K562 (cell line): ENCODE measurements at regions not wholly inside any gene's neighbourhood (a gene's known extent, or its start where the extent isn't known, plus 50 kb on each side); places are given as distances from the start of the nearest gene placed in this dataset.

Experiments used
- ATAC-seq: fragments of 200-7000 bp; cut with Tn5 transposase; 3 replicates; pipeline ENCODE4 v1.9.1; 2020; ENCODE audit warnings: moderate library complexity
- BruUV-seq: library from RNA; stranded (reverse); fragments of 400-500 nt; replicated peaks from 2 replicates; lab custom pipeline; 2021; lab: Mats Ljungman, UMichigan
- CTCF ChIA-PET: fragments of 300-600 bp; formaldehyde crosslinking; extraction: SDS; loops from one replicate; lab custom pipeline; 2021; ENCODE audit warnings: low intra/inter-chr PET ratio; lab: Yijun Ruan, JAX
- POLR2A ChIA-PET: fragments of 300-600, 350-650 bp; sonication (Branson Sonifier 250); formaldehyde crosslinking; extraction: SDS; loops from one replicate; lab custom pipeline; 2021; ENCODE audit warnings: antibody characterized with exemption, inconsistent platforms; lab: Yijun Ruan, JAX
- DNase-seq, 4 experiments: peaks; one replicate each; pipeline versions ENCODE4 v3.0.0 to v3.0.0-alpha.2; 2011 to 2018; ENCODE audit warnings: low spot score in 3 of 4, mixed read lengths in 3 of 4; ENCODE audit errors: extremely low read depth in 1 of 4
- FAIRE-seq: peaks from 2 replicates; lab custom pipeline; 2011; peaks lifted over from hg19 to GRCh38; lab: Jason Lieb, UNC
- H2AFZ ChIP-seq: 2 replicates; pipeline ENCODE4 v1.6.0; 2011; ENCODE audit warnings: low read depth, low read length, control low read depth, inconsistent platforms
- H3K27ac ChIP-seq: fragments of 200-600 bp; 3 replicates; pipeline ENCODE4 v1.8.0; 2011; ENCODE audit warnings: low read depth, mild to moderate bottlenecking, control low read depth, inconsistent platforms, low read length, moderate library complexity, mixed read lengths; ENCODE audit errors: extremely low read depth
- H3K27me3 ChIP-seq, 2 experiments: fragments of 300-600 bp in 1 of 2; 2 replicates in 1 of 2; 3 replicates in 1 of 2; pipeline versions ENCODE4 v1.6.0 to v1.8.0; 2011; ENCODE audit warnings: inconsistent platforms in 2 of 2, low read length in 2 of 2, mild to moderate bottlenecking in 1 of 2, mixed read lengths in 1 of 2, moderate library complexity in 1 of 2; ENCODE audit not compliant: control insufficient read depth in 2 of 2, insufficient read depth in 2 of 2
- H3K36me3 ChIP-seq: fragments of 300-600 bp; 3 replicates; pipeline ENCODE4 v1.8.0; 2011; ENCODE audit warnings: mild to moderate bottlenecking, low read length, inconsistent platforms; ENCODE audit not compliant: control insufficient read depth, insufficient read depth
- H3K4me1 ChIP-seq, 2 experiments: fragments of 200-600 bp in 1 of 2; replicated peaks in 1 of 2; 2 replicates in 1 of 2; 3 replicates in 1 of 2; pipeline versions ENCODE4 v1.5.1 to v1.8.0; 2011; ENCODE audit warnings: inconsistent platforms in 2 of 2, low read length in 2 of 2, mild to moderate bottlenecking in 1 of 2, mixed read lengths in 1 of 2, moderate library complexity in 1 of 2; ENCODE audit not compliant: control insufficient read depth in 2 of 2, insufficient read depth in 2 of 2
- H3K4me2 ChIP-seq: 2 replicates; pipeline ENCODE4 v1.6.1; 2011; ENCODE audit warnings: low read length, control low read depth, inconsistent platforms, mixed read lengths; ENCODE audit not compliant: insufficient read depth
- H3K4me3 ChIP-seq: fragments of 200-600 bp; sonication (generic), shearing (Covaris generic); 2 replicates; pipeline ENCODE4 v1.5.1; 2016; ENCODE audit warnings: control low read depth, inconsistent platforms
- H3K79me2 ChIP-seq: fragments of 200-600 bp; 3 replicates; pipeline ENCODE4 v1.8.0; 2011; ENCODE audit warnings: low read length, inconsistent platforms; ENCODE audit not compliant: control insufficient read depth, insufficient read depth
- H3K9ac ChIP-seq, 2 experiments: 2 replicates each; pipeline versions ENCODE4 v1.6.0 to v1.6.1; 2011; ENCODE audit warnings: low read depth in 2 of 2, low read length in 2 of 2, control low read depth in 1 of 2, inconsistent platforms in 1 of 2, mild to moderate bottlenecking in 1 of 2, mixed read lengths in 1 of 2; ENCODE audit not compliant: insufficient read depth in 1 of 2
- H3K9me1 ChIP-seq: one replicate; pipeline ENCODE4 v1.6.0; 2011; ENCODE audit warnings: inconsistent platforms, mild to moderate bottlenecking, low read length, moderate library complexity; ENCODE audit not compliant: control insufficient read depth, insufficient read depth
- H3K9me3 ChIP-seq: replicated peaks from 2 replicates; pipeline ENCODE4 v1.5.1; 2011; ENCODE audit warnings: low read depth, low read length, inconsistent platforms; ENCODE audit not compliant: control insufficient read depth, insufficient read depth
- H4K20me1 ChIP-seq: replicated peaks from 2 replicates; pipeline ENCODE4 v1.6.1; 2011; ENCODE audit warnings: low read length, inconsistent platforms, mixed read lengths; ENCODE audit not compliant: control insufficient read depth, insufficient read depth
- BRCA1 ChIP-seq, 2 experiments: fragments of 450-650 bp in 1 of 2; sonication (generic) in 1 of 2; formaldehyde crosslinking in 1 of 2; IDR thresholded peaks; 2 replicates each; pipeline versions ENCODE4 v1.5.0 to v1.6.1; 2017 to 2020; ENCODE audit warnings: mild to moderate bottlenecking in 1 of 2, missing genetic modification reagents in 1 of 2
- CBX1 ChIP-seq: sonication (generic); IDR thresholded peaks from 2 replicates; pipeline ENCODE4 v1.6.1; 2016; ENCODE audit warnings: antibody characterized with exemption, low read depth, mild to moderate bottlenecking
- CREM ChIP-seq: IDR thresholded peaks from 2 replicates; pipeline ENCODE4 v1.6.1; 2014; ENCODE audit warnings: antibody characterized with exemption, low read depth
- JUNB ChIP-seq: fragments of 450-650 bp; formaldehyde crosslinking; conservative IDR thresholded peaks from 2 replicates; pipeline ENCODE4 v1.4.0; 2020; ENCODE audit warnings: mild to moderate bottlenecking
- MYBL2 ChIP-seq, 2 experiments: fragments of 450-650 bp in 1 of 2; sonication (generic) in 1 of 2; formaldehyde crosslinking in 1 of 2; IDR thresholded peaks; 2 replicates each; pipeline versions ENCODE4 v1.6.1 to v1.8.1; 2017 to 2022; ENCODE audit warnings: borderline replicate concordance in 1 of 2, inconsistent platforms in 1 of 2, low read depth in 1 of 2, mild to moderate bottlenecking in 1 of 2, missing genetic modification reagents in 1 of 2, moderate library complexity in 1 of 2
- NR1H2 ChIP-seq: sonication (generic); formaldehyde crosslinking; IDR thresholded peaks from 2 replicates; pipeline ENCODE4 v1.4.0; 2020; ENCODE audit warnings: mild to moderate bottlenecking, missing genetic modification reagents
- PTRF ChIP-seq: fragments of 450-650 bp; IDR thresholded peaks from 2 replicates; pipeline ENCODE4 v1.6.1; 2016; ENCODE audit warnings: mild to moderate bottlenecking, missing genetic modification characterization, missing compliant biosample characterization
- SMARCC2 ChIP-seq: fragments of 450-650 bp; IDR thresholded peaks from 2 replicates; pipeline ENCODE4 v1.6.1; 2017; ENCODE audit warnings: antibody characterized with exemption, moderate library complexity, mild to moderate bottlenecking, low read depth
- TRIM28 ChIP-seq: fragments of 450-650 bp; IDR thresholded peaks from 2 replicates; pipeline ENCODE4 v1.6.1; 2017
- XRCC4 ChIP-seq: IDR thresholded peaks from one replicate; pipeline ENCODE4 v1.6.1; 2011; ENCODE audit not compliant: insufficient read depth, insufficient read length; ENCODE audit errors: extremely low read depth
- WGBS: fragments of 100-300 bp; shearing (Covaris generic); methylation state at CpG from one replicate; pipeline ENCODE4 v1.1.6; 2016; ENCODE audit warnings: low coverage, mixed read lengths; ENCODE audit not compliant: insufficient coverage; ENCODE audit errors: missing lambda C conversion rate; 5-methylcytosine and 5-hydroxymethylcytosine counted together
- in situ Hi-C: fragments of 300-500 bp; cut with MboI; formaldehyde crosslinking; loops from 4 replicates; pipeline ENCODE4 v1.15.0; 2018; ENCODE audit warnings: inconsistent platforms, mixed read lengths
- intact Hi-C: fragments of 100-400 bp; cut with micrococcal nuclease; formaldehyde crosslinking; loops from 2 replicates; pipeline ENCODE4 v1.14.2; 2022
- TF ChIP-seq, protein P1 (sequence below): fragments of 450-650 bp; conservative IDR thresholded peaks from 2 replicates; pipeline ENCODE4 v1.6.1; 2016; ENCODE audit warnings: missing genetic modification characterization, low read depth, mild to moderate bottlenecking, missing compliant biosample characterization, moderate library complexity

GRCh38 chr15:37814847-37815515, 119.5 kb upstream of the TMCO5A start:
- no peaks in the 10 kb centered on the region for H4K20me1 ChIP-seq
- no TSS peak for BruUV-seq
- CTCF ChIA-PET = no interaction called here

More at GRCh38 chr15:37814847-37815515, 119.5 kb upstream of the TMCO5A start:
- TF ChIP-seq XRCC4 = no peak
- TF ChIP-seq CBX1 = no peak
- TF ChIP-seq PTRF (tag) = no peak
- TF ChIP-seq NR1H2 (CRISPR knock-in tag) = no peak
- no peak for TF ChIP-seq TRIM28
- no peak for TF ChIP-seq CREM
- no peak for TF ChIP-seq MYBL2 (IDR thresholded peaks at IDR 0.05; ENCODE audit: low read depth)
- no peak for TF ChIP-seq MYBL2 (CRISPR knock-in tag; IDR thresholded peaks at IDR 0.05; ENCODE audit: borderline replicate concordance)
- no peak for TF ChIP-seq JUNB (CRISPR knock-in tag)
- no peak for TF ChIP-seq SMARCC2
- TF ChIP-seq BRCA1 (IDR thresholded peaks at IDR 0.05) = no peak
- TF ChIP-seq BRCA1 (CRISPR knock-in tag; IDR thresholded peaks at IDR 0.05) = no peak
- TF ChIP-seq, protein P1, sequence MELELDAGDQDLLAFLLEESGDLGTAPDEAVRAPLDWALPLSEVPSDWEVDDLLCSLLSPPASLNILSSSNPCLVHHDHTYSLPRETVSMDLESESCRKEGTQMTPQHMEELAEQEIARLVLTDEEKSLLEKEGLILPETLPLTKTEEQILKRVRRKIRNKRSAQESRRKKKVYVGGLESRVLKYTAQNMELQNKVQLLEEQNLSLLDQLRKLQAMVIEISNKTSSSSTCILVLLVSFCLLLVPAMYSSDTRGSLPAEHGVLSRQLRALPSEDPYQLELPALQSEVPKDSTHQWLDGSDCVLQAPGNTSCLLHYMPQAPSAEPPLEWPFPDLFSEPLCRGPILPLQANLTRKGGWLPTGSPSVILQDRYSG = no peak
- H3K27ac ChIP-seq = no peak overlapping the region
- FAIRE-seq (no peak), ATAC-seq (no peak), DNase-seq (no peak)
- POLR2A ChIA-PET = no interaction called here
- intact Hi-C loops (no loop called here), in situ Hi-C loops (no loop called here)
- no peak overlapping the region for H2AFZ ChIP-seq
- no peaks in the 10 kb centered on the region for H3K9me1 ChIP-seq
- WGBS = 0% methylated on average over 5 of the region's 5 CpGs
- no peak overlapping the region for H3K9ac ChIP-seq
- no peaks in the 10 kb centered on the region for H3K4me1 ChIP-seq
- no peaks in the 10 kb centered on the region for H3K9me3 ChIP-seq
- no peaks in the 10 kb centered on the region for H3K27me3 ChIP-seq
- no peaks in the 10 kb centered on the region for H3K36me3 ChIP-seq
- no peak overlapping the region for H3K4me3 ChIP-seq
- H3K4me2 ChIP-seq = no peak overlapping the region
- no peaks in the 10 kb centered on the region for H3K79me2 ChIP-seq
